SK-N-SH treated with all-trans-retinoic acid at 6 μM for 48 hours (cell line): ENCODE measurements at regions not wholly inside any gene's neighbourhood (a gene's known extent, or its start where the extent isn't known, plus 50 kb on each side); places are given as distances from the start of the nearest gene placed in this dataset.

Experiments
- ATAC-seq: fragments of 200-7000 bp; cut with Tn5 transposase; 3 replicates; pipeline ENCODE4 v1.9.1; 2020; ENCODE audit warnings: mild to moderate bottlenecking, moderate library complexity
- ARNTL ChIP-seq: fragments of 450-650 bp; formaldehyde crosslinking; IDR thresholded peaks from 2 replicates; pipeline ENCODE4 v1.5.0; 2020; ENCODE audit warnings: low read depth, mild to moderate bottlenecking, moderate library complexity, borderline replicate concordance
- BACH2 ChIP-seq: fragments of 250-450 bp; sonication (Bioruptor Pico); IDR thresholded peaks from 2 replicates; pipeline ENCODE4 v1.9.0; 2021; ENCODE audit warnings: mild to moderate bottlenecking, borderline replicate concordance
- CREB5 ChIP-seq: fragments of 250-450 bp; sonication (Bioruptor Pico); IDR thresholded peaks from 2 replicates; pipeline ENCODE4 v1.5.1; 2020; ENCODE audit warnings: low read depth, mild to moderate bottlenecking, moderate library complexity
- CSDC2 ChIP-seq: fragments of 250-450 bp; sonication (Bioruptor Pico); IDR thresholded peaks from 2 replicates; pipeline ENCODE4 v1.5.0; 2020; ENCODE audit warnings: mild to moderate bottlenecking, moderate library complexity
- CSRNP3 ChIP-seq: fragments of 250-450 bp; sonication (Bioruptor Pico); IDR thresholded peaks from 2 replicates; pipeline ENCODE4 v1.5.1; 2021; ENCODE audit warnings: mild to moderate bottlenecking, moderate library complexity
- ESRRG ChIP-seq: fragments of 250-450 bp; sonication (Bioruptor Pico); IDR thresholded peaks from 2 replicates; pipeline ENCODE4 v1.6.1; 2021; ENCODE audit warnings: mild to moderate bottlenecking
- GLIS3 ChIP-seq: fragments of 250-450 bp; sonication (Bioruptor Pico); IDR thresholded peaks from 2 replicates; pipeline ENCODE4 v1.5.0; 2020; ENCODE audit warnings: mild to moderate bottlenecking, moderate library complexity
- ISL1 ChIP-seq: fragments of 250-450 bp; sonication (Bioruptor Pico); IDR thresholded peaks from 2 replicates; pipeline ENCODE4 v2.1.2; 2022; ENCODE audit warnings: mild to moderate bottlenecking, moderate library complexity
- OSR1 ChIP-seq: fragments of 250-450 bp; sonication (Bioruptor Pico); IDR thresholded peaks from 2 replicates; pipeline ENCODE4 v1.8.0; 2022; ENCODE audit warnings: moderate library complexity, mild to moderate bottlenecking, inconsistent platforms
- PATZ1 ChIP-seq: fragments of 250-450 bp; sonication (Bioruptor Pico); IDR thresholded peaks from 2 replicates; pipeline ENCODE4 v1.8.0; 2020; ENCODE audit warnings: mild to moderate bottlenecking, moderate library complexity, borderline replicate concordance
- POU6F1 ChIP-seq: fragments of 250-450 bp; sonication (Bioruptor Pico); IDR thresholded peaks from 2 replicates; pipeline ENCODE4 v1.8.0; 2021; ENCODE audit warnings: low read depth, mild to moderate bottlenecking, moderate library complexity, borderline replicate concordance
- PPARA ChIP-seq: fragments of 250-450 bp; sonication (Bioruptor Pico); IDR thresholded peaks from 2 replicates; pipeline ENCODE4 v1.5.0; 2020; ENCODE audit warnings: mild to moderate bottlenecking, borderline replicate concordance
- RARB ChIP-seq: fragments of 250-450 bp; sonication (Bioruptor Pico); IDR thresholded peaks from 2 replicates; pipeline ENCODE4 v1.8.0; 2021; ENCODE audit warnings: mild to moderate bottlenecking, moderate library complexity
- SNAI2 ChIP-seq: fragments of 250-450 bp; sonication (Bioruptor Pico); IDR thresholded peaks from 2 replicates; pipeline ENCODE4 v1.5.0; 2020; ENCODE audit warnings: mild to moderate bottlenecking, moderate library complexity
- TCF4 ChIP-seq: fragments of 250-450 bp; sonication (Bioruptor Pico); IDR thresholded peaks from 2 replicates; pipeline ENCODE4 v1.8.0; 2021; ENCODE audit warnings: mild to moderate bottlenecking, moderate library complexity, borderline replicate concordance
- TOX ChIP-seq: fragments of 250-450 bp; sonication (Bioruptor Pico); IDR thresholded peaks from 2 replicates; pipeline ENCODE4 v1.8.0; 2021; ENCODE audit warnings: mild to moderate bottlenecking, moderate library complexity, borderline replicate concordance
- TSHZ2 ChIP-seq: fragments of 250-450 bp; sonication (Bioruptor Pico); IDR thresholded peaks from 2 replicates; pipeline ENCODE4 v1.5.0; 2020; ENCODE audit warnings: mild to moderate bottlenecking, moderate library complexity
- ZC3H10 ChIP-seq: fragments of 250-450 bp; sonication (Bioruptor Pico); IDR thresholded peaks from 2 replicates; pipeline ENCODE4 v1.5.1; 2021; ENCODE audit warnings: mild to moderate bottlenecking, moderate library complexity
- ZFP3 ChIP-seq: fragments of 250-450 bp; sonication (Bioruptor Pico); IDR thresholded peaks from 2 replicates; pipeline ENCODE4 v1.5.0; 2020; ENCODE audit warnings: mild to moderate bottlenecking, moderate library complexity
- ZFP30 ChIP-seq: fragments of 450-650 bp; formaldehyde crosslinking; IDR thresholded peaks from 2 replicates; pipeline ENCODE4 v1.5.0; 2022; ENCODE audit warnings: mild to moderate bottlenecking, moderate library complexity
- ZNF565 ChIP-seq: fragments of 450-650 bp; formaldehyde crosslinking; conservative IDR thresholded peaks from 2 replicates; pipeline ENCODE4 v1.5.0; 2020; ENCODE audit warnings: low read depth, mild to moderate bottlenecking, moderate library complexity
- ZNF70 ChIP-seq: fragments of 450-650 bp; formaldehyde crosslinking; IDR thresholded peaks from 2 replicates; pipeline ENCODE4 v1.5.0; 2020; ENCODE audit warnings: mild to moderate bottlenecking, moderate library complexity
- ZNF8 ChIP-seq: fragments of 450-650 bp; formaldehyde crosslinking; IDR thresholded peaks from 2 replicates; pipeline ENCODE4 v1.5.0; 2020; ENCODE audit warnings: mild to moderate bottlenecking, moderate library complexity

- TF ChIP-seq ZNF8 (CRISPR knock-in tag), result no peak
- no peak for TF ChIP-seq GLIS3 (CRISPR knock-in tag)
- no peak for TF ChIP-seq ZFP3 (CRISPR knock-in tag)
- no peak for TF ChIP-seq ISL1 (CRISPR knock-in tag)
- no peak for TF ChIP-seq CREB5 (CRISPR knock-in tag)
- no peak for TF ChIP-seq ZNF565 (CRISPR knock-in tag)
- TF ChIP-seq POU6F1 (CRISPR knock-in tag), result no peak
- no peak for TF ChIP-seq ZFP30 (CRISPR knock-in tag)
- TF ChIP-seq OSR1 (CRISPR knock-in tag), result no peak
- no peak for TF ChIP-seq ESRRG (CRISPR knock-in tag)
- TF ChIP-seq TOX (CRISPR knock-in tag), result no peak
- no peak for TF ChIP-seq SNAI2 (CRISPR knock-in tag)
- no peak for TF ChIP-seq CSRNP3
- TF ChIP-seq ZC3H10 (CRISPR knock-in tag), result no peak
- no peak for TF ChIP-seq PPARA (CRISPR knock-in tag)
- TF ChIP-seq ZNF70 (CRISPR knock-in tag), result no peak
- no peak for TF ChIP-seq PATZ1
- no peak for TF ChIP-seq TSHZ2 (CRISPR knock-in tag)
- no peak for TF ChIP-seq BACH2
- TF ChIP-seq, all 23 proteins: peak for 0
- no peak for ATAC-seq
These were observed 70.4 kb upstream of the CACNA1A start for GRCh38 chr19:13576726-13577125.

GRCh38 chr19:13574933-13575332 lies 68.7 kb upstream of the CACNA1A start:
- TF ChIP-seq RARB (CRISPR knock-in tag) (no peak), CSRNP3 (no peak), TCF4 (CRISPR knock-in tag) (no peak), PPARA (CRISPR knock-in tag) (no peak), PATZ1 (no peak), ZFP30 (CRISPR knock-in tag) (no peak), ZFP3 (CRISPR knock-in tag) (no peak), ARNTL (CRISPR knock-in tag) (no peak), POU6F1 (CRISPR knock-in tag) (no peak), TSHZ2 (CRISPR knock-in tag) (no peak), ZNF70 (CRISPR knock-in tag) (no peak), CSDC2 (no peak)
- TF ChIP-seq, all 23 proteins: peak for 0
- peak; percentile 74 for ATAC-seq
